Muscle layer of colon (tissue), 2 donors: ENCODE measurements at regions not wholly inside any gene's neighbourhood (a gene's known extent, or its start where the extent isn't known, plus 50 kb on each side); places are given as distances from the start of the nearest gene placed in this dataset.

Experiments
- H3K27ac ChIP-seq: one replicate; pipeline ENCODE4 v1.7.0; 2013; ENCODE audit warnings: low read depth, mild to moderate bottlenecking, low read length, moderate library complexity
- H3K27me3 ChIP-seq, 2 donors: one replicate each; pipeline ENCODE4 v1.7.0; 2013; ENCODE audit warnings: low read length in 2 of 2, mild to moderate bottlenecking in 2 of 2; ENCODE audit not compliant: insufficient read depth in 2 of 2, control insufficient read depth in 1 of 2
- H3K36me3 ChIP-seq: one replicate; pipeline ENCODE4 v1.7.0; 2013; ENCODE audit warnings: mild to moderate bottlenecking, low read length; ENCODE audit not compliant: insufficient read depth
- H3K4me1 ChIP-seq: one replicate; pipeline ENCODE4 v1.7.0; 2013; ENCODE audit warnings: mild to moderate bottlenecking, low read length; ENCODE audit not compliant: insufficient read depth
- H3K4me3 ChIP-seq, 2 donors: one replicate each; pipeline ENCODE4 v1.7.0; 2013; ENCODE audit warnings: low read length in 2 of 2, low read depth in 1 of 2, mild to moderate bottlenecking in 1 of 2, moderate library complexity in 1 of 2
- H3K9ac ChIP-seq: one replicate; pipeline ENCODE4 v1.7.0; 2013; ENCODE audit warnings: low read length
- H3K9me3 ChIP-seq: one replicate; pipeline ENCODE4 v1.7.0; 2013; ENCODE audit warnings: mild to moderate bottlenecking, low read length
- donor health status: abdominal sarcoma.
- donor health status: Adenocarcinoma of cecum.

- H3K27me3 ChIP-seq: no peaks in the 10 kb centered on the region
- no peak overlapping the region for H3K9ac ChIP-seq
- H3K4me1 ChIP-seq: no peaks in the 10 kb centered on the region
- H3K27ac ChIP-seq: no peak overlapping the region
- no peaks in the 10 kb centered on the region for H3K9me3 ChIP-seq
- no peak overlapping the region for H3K4me3 ChIP-seq
- H3K36me3 ChIP-seq: no peaks in the 10 kb centered on the region
Measured at GRCh38 chr3:137469263-137469662, 294.9 kb upstream of the SOX14 start.

DNA sequence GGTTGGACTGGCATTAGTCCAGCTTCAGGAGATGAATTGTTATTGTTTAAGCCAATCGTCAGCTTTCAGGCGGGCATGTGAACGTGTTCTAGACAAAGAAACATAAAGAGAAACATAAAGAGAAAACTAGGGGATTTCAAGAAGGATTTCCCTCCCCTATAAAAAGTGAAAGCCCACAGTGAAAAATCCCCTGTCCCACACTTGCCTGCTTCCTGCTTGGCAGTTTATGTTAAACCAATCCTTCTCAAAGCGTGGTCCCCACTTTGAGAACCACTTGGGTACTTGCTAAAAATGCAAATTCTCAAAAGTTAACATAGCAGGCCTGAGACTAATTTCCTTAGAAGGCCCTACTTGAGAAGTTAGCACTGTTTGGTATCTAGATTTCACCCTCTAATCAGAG is 293.0 kb upstream of the SOX14 start:
- H3K27ac ChIP-seq: no peak overlapping the region
- H3K4me1 ChIP-seq: no peaks in the 10 kb centered on the region
- H3K36me3 ChIP-seq: no peaks in the 10 kb centered on the region
- no peaks in the 10 kb centered on the region for H3K9me3 ChIP-seq
- H3K4me3 ChIP-seq: no peak overlapping the region
- no peaks in the 10 kb centered on the region for H3K27me3 ChIP-seq
- no peak overlapping the region for H3K9ac ChIP-seq

DNA sequence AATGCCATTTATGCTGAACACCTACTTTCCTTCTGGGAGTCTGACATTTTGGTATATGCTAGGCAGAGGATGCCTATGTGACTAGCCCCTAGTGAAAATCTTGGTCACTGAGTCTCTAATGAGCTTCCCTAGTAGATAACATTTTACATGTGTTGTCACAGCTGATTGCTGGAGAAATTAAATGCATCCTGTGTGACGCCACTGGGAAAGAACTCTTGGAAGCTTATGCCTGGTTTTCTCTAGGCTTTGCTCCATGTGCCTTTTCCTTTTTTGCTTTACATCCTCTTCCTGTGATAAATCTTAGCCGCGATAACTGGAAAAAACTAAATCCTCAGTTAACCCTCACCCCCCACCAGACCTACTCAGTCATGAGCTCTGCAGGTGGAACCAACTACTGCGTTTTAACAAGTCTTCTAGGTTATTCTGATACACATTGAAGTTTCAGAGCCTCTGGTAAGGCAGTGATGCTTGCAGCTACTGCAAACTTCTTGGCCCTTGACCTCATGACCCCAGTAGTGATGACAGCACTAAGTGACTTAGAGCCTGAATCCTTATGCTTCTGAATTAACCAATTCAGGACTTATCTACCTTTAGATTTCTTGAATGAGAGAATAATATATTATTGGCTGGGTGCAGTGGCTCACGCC is 292.4 kb upstream of the SOX14 start:
- no peaks in the 10 kb centered on the region for H3K36me3 ChIP-seq
- H3K27ac ChIP-seq: no peak overlapping the region
- no peak overlapping the region for H3K9ac ChIP-seq
- H3K9me3 ChIP-seq: no peaks in the 10 kb centered on the region
- no peaks in the 10 kb centered on the region for H3K27me3 ChIP-seq
- H3K4me3 ChIP-seq: no peak overlapping the region
- H3K4me1 ChIP-seq: no peaks in the 10 kb centered on the region

DNA sequence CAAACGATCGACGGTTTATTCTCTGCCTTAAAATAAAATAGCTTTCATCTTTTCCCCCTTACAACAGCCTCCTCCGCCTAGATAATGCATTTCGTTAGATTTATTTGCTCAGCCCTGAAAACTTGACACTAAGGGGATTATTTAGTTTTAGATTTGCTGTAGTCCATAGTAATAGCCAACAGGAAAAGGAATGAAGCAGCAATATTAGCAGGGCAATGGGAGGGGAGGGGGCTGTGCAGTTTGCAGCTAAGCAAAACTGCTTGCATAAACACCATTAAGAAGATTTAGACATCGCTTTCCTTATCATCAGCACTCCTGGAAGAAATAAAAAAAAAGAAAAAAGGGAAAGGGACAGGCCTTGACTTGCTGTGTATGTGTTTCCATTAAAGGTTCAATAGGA is 286.5 kb upstream of the SOX14 start:
- H3K27ac ChIP-seq: no peak overlapping the region
- no peaks in the 10 kb centered on the region for H3K4me1 ChIP-seq
- no peaks in the 10 kb centered on the region for H3K9me3 ChIP-seq
- no peaks in the 10 kb centered on the region for H3K27me3 ChIP-seq
- H3K36me3 ChIP-seq: no peaks in the 10 kb centered on the region
- H3K4me3 ChIP-seq: no peak overlapping the region
- H3K9ac ChIP-seq: no peak overlapping the region

GRCh38 chr3:137509354-137510045 is 254.6 kb upstream of the SOX14 start:
- no peaks in the 10 kb centered on the region for H3K9me3 ChIP-seq
- H3K36me3 ChIP-seq: no peaks in the 10 kb centered on the region
- no peaks in the 10 kb centered on the region for H3K27me3 ChIP-seq
- H3K9ac ChIP-seq: no peak overlapping the region
- no peak overlapping the region for H3K4me3 ChIP-seq
- no peaks in the 10 kb centered on the region for H3K4me1 ChIP-seq
- H3K27ac ChIP-seq: no peak overlapping the region

DNA sequence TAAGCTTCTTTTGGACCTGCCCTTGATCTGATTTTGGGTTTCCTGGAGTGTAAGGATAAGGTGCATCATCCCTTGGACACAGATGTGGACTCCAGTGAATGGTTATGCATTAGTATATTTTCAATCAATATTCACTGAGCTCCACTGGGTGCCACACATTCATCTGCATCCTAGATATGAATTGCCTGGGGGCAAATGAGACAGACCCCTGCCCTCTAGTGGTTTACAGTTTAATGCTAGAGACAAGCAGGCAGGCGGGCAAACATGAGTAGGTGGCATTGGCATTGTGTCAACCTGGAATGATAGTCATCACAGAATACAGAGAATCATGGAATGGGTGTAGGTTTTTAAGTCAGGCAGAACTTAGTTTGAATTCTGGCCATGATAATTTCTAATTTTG is 252.5 kb upstream of the SOX14 start:
- H3K27me3 ChIP-seq: no peaks in the 10 kb centered on the region
- H3K9me3 ChIP-seq: no peaks in the 10 kb centered on the region
- H3K4me1 ChIP-seq: no peaks in the 10 kb centered on the region
- no peak overlapping the region for H3K9ac ChIP-seq
- no peaks in the 10 kb centered on the region for H3K36me3 ChIP-seq
- no peak overlapping the region for H3K4me3 ChIP-seq
- H3K27ac ChIP-seq: no peak overlapping the region

GRCh38 chr3:137514853-137515252 is 249.3 kb upstream of the SOX14 start:
- no peaks in the 10 kb centered on the region for H3K36me3 ChIP-seq
- no peak overlapping the region for H3K4me3 ChIP-seq
- no peaks in the 10 kb centered on the region for H3K27me3 ChIP-seq
- H3K9me3 ChIP-seq: no peaks in the 10 kb centered on the region
- H3K27ac ChIP-seq: no peak overlapping the region
- no peak overlapping the region for H3K9ac ChIP-seq
- no peaks in the 10 kb centered on the region for H3K4me1 ChIP-seq

GRCh38 chr3:137519602-137520001 is 244.5 kb upstream of the SOX14 start:
- no peaks in the 10 kb centered on the region for H3K4me1 ChIP-seq
- H3K9me3 ChIP-seq: no peaks in the 10 kb centered on the region
- H3K36me3 ChIP-seq: no peaks in the 10 kb centered on the region
- H3K27me3 ChIP-seq: no peaks in the 10 kb centered on the region
- no peak overlapping the region for H3K27ac ChIP-seq
- H3K4me3 ChIP-seq: no peak overlapping the region
- H3K9ac ChIP-seq: no peak overlapping the region

DNA sequence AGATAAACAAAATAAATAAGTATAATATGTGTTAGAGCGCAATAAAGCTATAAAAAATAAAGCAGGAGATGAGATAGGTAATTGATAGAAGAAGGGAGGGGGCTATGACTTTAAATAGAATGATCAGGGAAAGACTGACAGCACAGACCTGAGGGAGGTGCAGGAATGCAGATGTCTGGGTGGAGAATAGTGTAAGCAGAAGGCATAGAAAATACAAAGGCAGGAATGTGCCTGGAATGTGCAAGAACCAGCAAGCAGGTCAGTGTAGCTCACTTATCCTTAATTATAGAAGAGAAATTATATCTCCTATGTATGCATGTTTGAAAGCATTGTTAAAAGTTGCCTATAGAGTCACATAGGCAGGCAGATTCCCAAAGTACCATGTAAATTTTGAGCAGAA is 239.4 kb upstream of the SOX14 start:
- H3K36me3 ChIP-seq: no peaks in the 10 kb centered on the region
- H3K9me3 ChIP-seq: no peaks in the 10 kb centered on the region
- H3K4me3 ChIP-seq: no peak overlapping the region
- no peak overlapping the region for H3K27ac ChIP-seq
- no peaks in the 10 kb centered on the region for H3K4me1 ChIP-seq
- no peaks in the 10 kb centered on the region for H3K27me3 ChIP-seq
- H3K9ac ChIP-seq: no peak overlapping the region

- Histone ChIP-seq H3K27me3 (no peaks in the 10 kb centered on the region), H3K4me3 (no peak overlapping the region), H3K4me1 (no peaks in the 10 kb centered on the region), H3K27ac (no peak overlapping the region), H3K36me3 (no peaks in the 10 kb centered on the region), H3K9me3 (no peaks in the 10 kb centered on the region), H3K9ac (no peak overlapping the region)
Measured at GRCh38 chr3:137525471-137525870, 238.6 kb upstream of the SOX14 start.

GRCh38 chr3:137542049-137542448 is 222.1 kb upstream of the SOX14 start:
- Histone ChIP-seq H3K36me3 (no peaks in the 10 kb centered on the region), H3K4me1 (no peaks in the 10 kb centered on the region), H3K27ac (no peak overlapping the region), H3K9me3 (no peaks in the 10 kb centered on the region), H3K4me3 (no peak overlapping the region), H3K27me3 (no peaks in the 10 kb centered on the region), H3K9ac (no peak overlapping the region)

GRCh38 chr3:137554242-137554641 is 209.9 kb upstream of the SOX14 start:
- Histone ChIP-seq H3K9ac (no peak overlapping the region), H3K9me3 (no peaks in the 10 kb centered on the region)

More at GRCh38 chr3:137554242-137554641, 209.9 kb upstream of the SOX14 start:
- Histone ChIP-seq H3K4me3 (no peak overlapping the region), H3K27ac (no peak overlapping the region), H3K27me3 (no peaks in the 10 kb centered on the region), H3K36me3 (no peaks in the 10 kb centered on the region), H3K4me1 (no peaks in the 10 kb centered on the region)
